ENCODE measurements at regions not wholly inside any gene's neighbourhood (a gene's known extent, or its start where the extent isn't known, plus 50 kb on each side); places are given as distances from the start of the nearest gene placed in this dataset.

- H3K9me3 ChIP-seq (ENCODE audit: control insufficient read depth, insufficient read depth, low read length) = peaks cover 9% of the 10 kb centered on the region
- no peak overlapping the region for H3K23ac ChIP-seq (ENCODE audit: low read depth, low read length)
- no peak overlapping the region for H4K5ac ChIP-seq (ENCODE audit: low read depth, low read length)
- H3K79me1 ChIP-seq (ENCODE audit: low read depth in 1 of 2, low read length in 2 of 2) = no peaks in the 10 kb centered on the region
- no CpG with 5 or more reads among the region's 6 CpGs for WGBS, 2 experiments (ENCODE audit: extremely low coverage in 2 of 2, insufficient read length in 1 of 2)
- no peaks in the 10 kb centered on the region for H4K20me1 ChIP-seq (ENCODE audit: insufficient read depth, low read length)
- H3K27me3 ChIP-seq (ENCODE audit: control insufficient read depth, insufficient read depth, low read length) = no peaks in the 10 kb centered on the region
- H3K18ac ChIP-seq (ENCODE audit: low read depth, low read length) = no peak overlapping the region
- no peak overlapping the region for H2AK9ac ChIP-seq (replicated peaks; ENCODE audit: low read depth, low read length, poor library complexity)
- H3K36me3 ChIP-seq (ENCODE audit: control insufficient read depth, insufficient read depth, low read length) = no peaks in the 10 kb centered on the region
- no peaks in the 10 kb centered on the region for H3K4me1 ChIP-seq (ENCODE audit: control insufficient read depth, insufficient read depth, low read length)
- H3K9me1 ChIP-seq (ENCODE audit: insufficient read depth, low read length) = no peaks in the 10 kb centered on the region
- no peak overlapping the region for H3K4ac ChIP-seq (ENCODE audit: low read depth, low read length)
- no peak overlapping the region for H4K91ac ChIP-seq (ENCODE audit: insufficient read depth, low read depth, low read length)
- no peak overlapping the region for H2AFZ ChIP-seq (replicated peaks; ENCODE audit: low read length, poor library complexity)
- H2AK5ac ChIP-seq (ENCODE audit: low read depth, low read length) = no peak overlapping the region
- in situ Hi-C loops (cut with MboI; ENCODE audit: low sequenced_read_pairs) = no loop called here
- H3K56ac ChIP-seq (ENCODE audit: extremely low read depth, insufficient read depth, low read length) = no peak overlapping the region
- no peak overlapping the region for H4K8ac ChIP-seq (ENCODE audit: low read depth in 2 of 2, low read length in 2 of 2)
- H2BK15ac ChIP-seq (ENCODE audit: low read depth, low read length) = no peak overlapping the region
- no peak overlapping the region for H3K27ac ChIP-seq (ENCODE audit: insufficient read depth, low read length)
- ATAC-seq (ENCODE audit: low read depth) (no peak), DNase-seq (no peak)
- no peak overlapping the region for H2BK120ac ChIP-seq (ENCODE audit: low read depth, low read length)
- no peak overlapping the region for H3K4me2 ChIP-seq (ENCODE audit: low read depth, low read length)
- CTCF ChIA-PET = no interaction called here
- no peak overlapping the region for H2BK5ac ChIP-seq (ENCODE audit: low read depth, low read length, poor library complexity, severe bottlenecking)
- intact Hi-C loops (cut with micrococcal nuclease) = no loop called here
- TF ChIP-seq MAFK (IDR thresholded peaks at IDR 0.05; ENCODE audit: low read depth, low read length) = no peak
- no peak for TF ChIP-seq RCOR1 (IDR thresholded peaks at IDR 0.05; ENCODE audit: insufficient replicate concordance, low read length)
- no peak for TF ChIP-seq CEBPB (IDR thresholded peaks at IDR 0.05; ENCODE audit: low read depth, low read length)
- TF ChIP-seq MAZ (IDR thresholded peaks at IDR 0.05; ENCODE audit: borderline replicate concordance, low read depth, low read length) = no peak
- no peak for TF ChIP-seq MXI1 (IDR thresholded peaks at IDR 0.05; ENCODE audit: borderline replicate concordance, low read depth, low read length)
- no peak for TF ChIP-seq CHD1 (IDR thresholded peaks at IDR 0.05; ENCODE audit: low read depth, low read length)
- TF ChIP-seq USF2 (IDR thresholded peaks at IDR 0.05; ENCODE audit: low read depth, low read length) = no peak
- TF ChIP-seq FOS (IDR thresholded peaks at IDR 0.05; ENCODE audit: low read depth, low read length) = no peak
- TF ChIP-seq BHLHE40 (IDR thresholded peaks at IDR 0.05; ENCODE audit: low read depth, low read length) = no peak
- no peak for TF ChIP-seq SMC3 (IDR thresholded peaks at IDR 0.05; ENCODE audit: low read depth, low read length)
- TF ChIP-seq RFX5 (IDR thresholded peaks at IDR 0.05; ENCODE audit: low read depth, low read length) = no peak
- no peak for TF ChIP-seq POLR2A (IDR thresholded peaks at IDR 0.05; ENCODE audit: low read depth, low read length)
- TF ChIP-seq NFE2L2 (IDR thresholded peaks at IDR 0.05; ENCODE audit: low read depth, low read length) = no peak
- TF ChIP-seq RAD21 (IDR thresholded peaks at IDR 0.05; ENCODE audit: low read length) = no peak
- H3K9ac ChIP-seq (ENCODE audit: low read depth, low read length) = no peak overlapping the region
- dilution Hi-C loops (cut with HindIII; ENCODE audit: low sequenced_read_pairs, unreplicated experiment) = no loop called here
- no TSS peak for BruUV-seq (replicated peaks)
- no peak overlapping the region for H3K4me3 ChIP-seq (ENCODE audit: insufficient read depth, low read depth, low read length)
- no peak overlapping the region for H2BK20ac ChIP-seq (ENCODE audit: low read depth, low read length)
- POLR2A ChIA-PET (ENCODE audit: unreplicated experiment) = no interaction called here
- no peak overlapping the region for H3K14ac ChIP-seq (replicated peaks; ENCODE audit: low read depth, low read length)
Observed at GRCh38 chr3:137695351-137695750, 68.8 kb upstream of the SOX14 start.
